ENCODE measurements at regions not wholly inside any gene's neighbourhood (a gene's known extent, or its start where the extent isn't known, plus 50 kb on each side); places are given as distances from the start of the nearest gene placed in this dataset.
"Not testable (repeated sequence)": the region's sequence is repeated elsewhere in the genome, so short reads cannot be mapped to it uniquely, and the experiment has no call there.

DNA sequence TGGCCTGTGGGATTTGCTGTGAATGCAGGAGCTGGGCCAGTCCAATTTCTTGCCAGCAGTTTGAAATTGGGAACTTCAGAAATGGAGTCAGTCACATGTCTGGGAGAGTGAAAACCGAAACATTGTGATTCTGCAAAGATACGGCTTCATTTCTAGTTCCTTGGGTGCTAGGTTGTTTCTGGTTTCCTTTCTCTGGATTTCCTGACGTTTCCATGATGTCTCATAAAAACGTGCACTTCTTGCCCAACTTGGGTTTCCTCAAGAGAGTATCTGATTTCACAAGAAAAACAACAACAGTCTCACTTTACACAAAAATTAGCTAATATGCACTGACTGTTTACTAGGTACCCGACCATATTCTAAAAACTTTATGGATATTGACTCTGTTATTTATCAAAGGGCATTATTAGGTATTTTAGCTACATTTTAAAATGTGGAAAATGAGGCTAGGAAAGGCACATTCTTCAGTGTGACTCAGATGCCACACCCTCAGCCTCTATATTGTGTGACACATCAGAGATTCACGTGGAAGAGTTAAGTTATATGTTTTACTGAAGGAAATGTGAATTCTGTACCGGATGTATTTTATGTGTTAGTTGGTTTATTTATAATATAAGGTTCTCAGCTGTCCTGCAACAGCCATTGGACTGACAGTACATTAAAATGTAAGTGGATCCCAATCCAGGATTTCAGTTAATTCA lies 225.0 kb upstream of the PUDP start:
- 87% methylated on average over 4 of the region's 7 CpGs for WGBS (ENCODE audit: insufficient coverage)
- DNase-seq = no peak
- Histone ChIP-seq H3K36me3 (ENCODE audit: control insufficient read depth in 4 of 4, insufficient read depth in 4 of 4, low read length in 3 of 4) (no peaks in the 10 kb centered on the region), H3K27ac (ENCODE audit: insufficient read depth in 1 of 2, low read depth in 1 of 2, low read length in 2 of 2, poor library complexity in 1 of 2, severe bottlenecking in 2 of 2) (no peak overlapping the region), H3K9me3 (ENCODE audit: control extremely low read depth in 1 of 5, control insufficient read depth in 4 of 5, insufficient read depth in 2 of 5, low read depth in 1 of 5, low read length in 4 of 5) (peaks cover 0 to 11% (median 3%) of the 10 kb centered on the region in 5 experiments), H3K4me3 (ENCODE audit: control insufficient read depth in 1 of 7, extremely low read depth in 1 of 7, insufficient read depth in 4 of 7, low read depth in 2 of 7, low read length in 6 of 7) (no peak overlapping the region), H3K27me3 (replicated peaks in 2 of 5; ENCODE audit: control insufficient read depth in 4 of 5, insufficient read depth in 5 of 5, low read length in 4 of 5) (no peaks in the 10 kb centered on the region), H3K4me1 (ENCODE audit: control extremely low read depth in 1 of 4, control insufficient read depth in 4 of 4, insufficient read depth in 4 of 4, low read length in 3 of 4) (no peaks in the 10 kb centered on the region)
- ChIA-PET CTCF (no interaction called here), POLR2A (no interaction called here)

GRCh38 chrX:7362111-7362510 lies 214.2 kb upstream of the PUDP start:
- POLR2A ChIA-PET = no interaction called here
- Histone ChIP-seq H3K27me3 (replicated peaks in 2 of 5; ENCODE audit: control insufficient read depth in 4 of 5, insufficient read depth in 5 of 5, low read length in 4 of 5) (no peaks in the 10 kb centered on the region), H3K9me3 (ENCODE audit: control extremely low read depth in 1 of 5, control insufficient read depth in 4 of 5, insufficient read depth in 2 of 5, low read depth in 1 of 5, low read length in 4 of 5) (no peaks in the 10 kb centered on the region), H3K4me3 (ENCODE audit: control insufficient read depth in 1 of 7, extremely low read depth in 1 of 7, insufficient read depth in 4 of 7, low read depth in 2 of 7, low read length in 6 of 7) (no peak overlapping the region), H3K4me1 (ENCODE audit: control extremely low read depth in 1 of 4, control insufficient read depth in 4 of 4, insufficient read depth in 4 of 4, low read length in 3 of 4) (no peaks in the 10 kb centered on the region), H3K36me3 (ENCODE audit: control insufficient read depth in 4 of 4, insufficient read depth in 4 of 4, low read length in 3 of 4) (no peaks in the 10 kb centered on the region), H3K27ac (ENCODE audit: insufficient read depth in 1 of 2, low read depth in 1 of 2, low read length in 2 of 2, poor library complexity in 1 of 2, severe bottlenecking in 2 of 2) (no peak overlapping the region)
- CTCF ChIA-PET = no interaction called here
- WGBS (ENCODE audit: insufficient coverage) = 97% methylated on average over 2 of the region's 2 CpGs
- no peak for DNase-seq

- no peaks in the 10 kb centered on the region for H3K36me3 ChIP-seq (ENCODE audit: control insufficient read depth in 4 of 4, insufficient read depth in 4 of 4, low read length in 3 of 4)
- DNase-seq = no peak
- no peaks in the 10 kb centered on the region for H3K27me3 ChIP-seq (replicated peaks in 2 of 5; ENCODE audit: control insufficient read depth in 4 of 5, insufficient read depth in 5 of 5, low read length in 4 of 5)
- H3K27ac ChIP-seq (ENCODE audit: insufficient read depth in 1 of 2, low read depth in 1 of 2, low read length in 2 of 2, poor library complexity in 1 of 2, severe bottlenecking in 2 of 2) = no peak overlapping the region
- WGBS (ENCODE audit: insufficient coverage) = no CpG with 5 or more reads among the region's 1 CpG
- ChIA-PET CTCF (no interaction called here), POLR2A (no interaction called here)
- no peaks in the 10 kb centered on the region for H3K4me1 ChIP-seq (ENCODE audit: control extremely low read depth in 1 of 4, control insufficient read depth in 4 of 4, insufficient read depth in 4 of 4, low read length in 3 of 4)
- no peak overlapping the region for H3K4me3 ChIP-seq (ENCODE audit: control insufficient read depth in 1 of 7, extremely low read depth in 1 of 7, insufficient read depth in 4 of 7, low read depth in 2 of 7, low read length in 6 of 7)
- no peaks in the 10 kb centered on the region for H3K9me3 ChIP-seq (ENCODE audit: control extremely low read depth in 1 of 5, control insufficient read depth in 4 of 5, insufficient read depth in 2 of 5, low read depth in 1 of 5, low read length in 4 of 5)
These were observed 204.0 kb upstream of the PUDP start for GRCh38 chrX:7351926-7352325.

DNA sequence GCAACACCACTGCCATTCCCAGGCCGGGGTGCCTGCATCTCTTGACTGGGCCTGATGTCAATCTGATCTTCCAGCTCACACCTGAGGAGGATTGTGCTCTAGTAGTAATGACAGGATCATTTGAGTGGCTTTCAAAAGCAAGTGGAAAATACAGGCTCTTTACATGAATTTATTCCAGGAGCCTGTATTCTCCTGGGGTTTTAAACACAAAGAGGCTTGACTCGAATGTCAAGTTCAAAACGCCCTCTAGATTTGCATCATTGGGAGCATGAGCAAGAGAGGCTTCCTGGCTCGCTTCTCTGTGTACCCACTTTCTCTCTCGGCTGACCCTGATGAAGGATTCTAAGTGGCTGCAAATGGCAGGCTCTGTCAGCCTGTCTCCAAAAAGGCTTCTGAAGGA lies 199.5 kb upstream of the PUDP start:
- no peaks in the 10 kb centered on the region for H3K36me3 ChIP-seq (ENCODE audit: control insufficient read depth in 4 of 4, insufficient read depth in 4 of 4, low read length in 3 of 4)
- WGBS (ENCODE audit: insufficient coverage) = 85% methylated on average over 4 of the region's 5 CpGs
- no peak overlapping the region for H3K4me3 ChIP-seq (ENCODE audit: control insufficient read depth in 1 of 7, extremely low read depth in 1 of 7, insufficient read depth in 4 of 7, low read depth in 2 of 7, low read length in 6 of 7)
- H3K4me1 ChIP-seq (ENCODE audit: control extremely low read depth in 1 of 4, control insufficient read depth in 4 of 4, insufficient read depth in 4 of 4, low read length in 3 of 4) = no peaks in the 10 kb centered on the region
- no peak overlapping the region for H3K27ac ChIP-seq (ENCODE audit: insufficient read depth in 1 of 2, low read depth in 1 of 2, low read length in 2 of 2, poor library complexity in 1 of 2, severe bottlenecking in 2 of 2)
- DNase-seq = no peak
- POLR2A ChIA-PET = no interaction called here
- CTCF ChIA-PET = no interaction called here
- no peaks in the 10 kb centered on the region for H3K27me3 ChIP-seq (replicated peaks in 2 of 5; ENCODE audit: control insufficient read depth in 4 of 5, insufficient read depth in 5 of 5, low read length in 4 of 5)
- H3K9me3 ChIP-seq (ENCODE audit: control extremely low read depth in 1 of 5, control insufficient read depth in 4 of 5, insufficient read depth in 2 of 5, low read depth in 1 of 5, low read length in 4 of 5) = no peaks in the 10 kb centered on the region

DNA sequence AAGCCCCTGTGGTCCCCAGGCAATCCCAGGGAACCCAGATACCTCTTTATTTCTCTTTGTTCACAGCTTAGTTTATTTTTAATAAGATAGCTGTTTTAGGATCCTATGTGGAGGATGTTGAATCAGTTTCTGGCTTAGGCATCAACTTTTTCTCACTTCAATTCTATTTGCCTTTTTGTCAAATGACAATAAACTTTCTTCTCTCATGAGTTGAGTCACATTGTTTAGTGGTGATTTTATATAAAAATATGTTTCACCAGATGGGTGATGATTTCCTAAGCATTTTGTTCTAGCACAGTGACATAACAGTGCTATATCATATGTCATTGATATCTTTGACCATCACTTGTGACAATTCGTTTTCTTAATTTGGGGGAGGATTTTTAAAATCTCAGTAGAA lies 198.1 kb upstream of the PUDP start:
- CTCF ChIA-PET = no interaction called here
- H3K36me3 ChIP-seq (ENCODE audit: control insufficient read depth in 4 of 4, insufficient read depth in 4 of 4, low read length in 3 of 4) = no peaks in the 10 kb centered on the region
- DNase-seq = no peak

DNA sequence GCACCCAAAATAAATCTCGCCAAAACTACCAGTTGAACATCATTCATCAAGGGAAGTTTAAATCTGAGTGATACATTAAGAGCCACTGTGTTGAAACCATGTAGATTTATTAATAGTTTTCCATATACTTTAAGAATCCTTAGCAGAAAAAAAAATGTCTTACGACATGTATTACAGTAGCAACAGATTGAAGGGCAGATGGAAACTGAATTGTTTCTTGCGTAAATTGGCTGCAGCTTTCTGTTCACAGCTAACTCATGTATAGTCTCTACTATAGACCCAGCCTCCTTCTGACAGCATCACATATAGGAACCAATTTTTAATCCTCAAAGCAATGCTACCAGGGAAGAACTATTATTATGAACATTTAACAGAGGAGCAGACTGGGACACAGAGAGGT lies 195.2 kb upstream of the PUDP start:
- H3K27ac ChIP-seq (ENCODE audit: insufficient read depth in 1 of 2, low read depth in 1 of 2, low read length in 2 of 2, poor library complexity in 1 of 2, severe bottlenecking in 2 of 2) = no peak overlapping the region
- CTCF ChIA-PET = no interaction called here
- H3K27me3 ChIP-seq (replicated peaks in 2 of 5; ENCODE audit: control insufficient read depth in 4 of 5, insufficient read depth in 5 of 5, low read length in 4 of 5) = no peaks in the 10 kb centered on the region
- POLR2A ChIA-PET = no interaction called here
- H3K4me1 ChIP-seq (ENCODE audit: control extremely low read depth in 1 of 4, control insufficient read depth in 4 of 4, insufficient read depth in 4 of 4, low read length in 3 of 4) = no peaks in the 10 kb centered on the region
- WGBS (ENCODE audit: insufficient coverage) = no CpG with 5 or more reads among the region's 3 CpGs
- H3K9me3 ChIP-seq (ENCODE audit: control extremely low read depth in 1 of 5, control insufficient read depth in 4 of 5, insufficient read depth in 2 of 5, low read depth in 1 of 5, low read length in 4 of 5) = peaks cover 0 to 1% (median 0%) of the 10 kb centered on the region in 5 experiments
- H3K4me3 ChIP-seq (ENCODE audit: control insufficient read depth in 1 of 7, extremely low read depth in 1 of 7, insufficient read depth in 4 of 7, low read depth in 2 of 7, low read length in 6 of 7) = no peak overlapping the region
- no peak for DNase-seq
- H3K36me3 ChIP-seq (ENCODE audit: control insufficient read depth in 4 of 4, insufficient read depth in 4 of 4, low read length in 3 of 4) = no peaks in the 10 kb centered on the region

More for the DNA sequence above, 198.1 kb upstream of the PUDP start:
- H3K4me1 ChIP-seq (ENCODE audit: control extremely low read depth in 1 of 4, control insufficient read depth in 4 of 4, insufficient read depth in 4 of 4, low read length in 3 of 4) = no peaks in the 10 kb centered on the region
- POLR2A ChIA-PET = no interaction called here
- no peaks in the 10 kb centered on the region for H3K9me3 ChIP-seq (ENCODE audit: control extremely low read depth in 1 of 5, control insufficient read depth in 4 of 5, insufficient read depth in 2 of 5, low read depth in 1 of 5, low read length in 4 of 5)
- no CpG with 5 or more reads among the region's 1 CpG for WGBS (ENCODE audit: insufficient coverage)
- no peak overlapping the region for H3K4me3 ChIP-seq (ENCODE audit: control insufficient read depth in 1 of 7, extremely low read depth in 1 of 7, insufficient read depth in 4 of 7, low read depth in 2 of 7, low read length in 6 of 7)
- H3K27me3 ChIP-seq (replicated peaks in 2 of 5; ENCODE audit: control insufficient read depth in 4 of 5, insufficient read depth in 5 of 5, low read length in 4 of 5) = no peaks in the 10 kb centered on the region
- no peak overlapping the region for H3K27ac ChIP-seq (ENCODE audit: insufficient read depth in 1 of 2, low read depth in 1 of 2, low read length in 2 of 2, poor library complexity in 1 of 2, severe bottlenecking in 2 of 2)

- H3K9me3 ChIP-seq (ENCODE audit: control extremely low read depth in 1 of 5, control insufficient read depth in 4 of 5, insufficient read depth in 2 of 5, low read depth in 1 of 5, low read length in 4 of 5); DNase-seq; H3K4me3 ChIP-seq (ENCODE audit: control insufficient read depth in 1 of 7, extremely low read depth in 1 of 7, insufficient read depth in 4 of 7, low read depth in 2 of 7, low read length in 6 of 7); CTCF ChIA-PET; POLR2A ChIA-PET; H3K27me3 ChIP-seq (replicated peaks in 2 of 5; ENCODE audit: control insufficient read depth in 4 of 5, insufficient read depth in 5 of 5, low read length in 4 of 5); H3K4me1 ChIP-seq (ENCODE audit: control extremely low read depth in 1 of 4, control insufficient read depth in 4 of 4, insufficient read depth in 4 of 4, low read length in 3 of 4); H3K27ac ChIP-seq (ENCODE audit: insufficient read depth in 1 of 2, low read depth in 1 of 2, low read length in 2 of 2, poor library complexity in 1 of 2, severe bottlenecking in 2 of 2); H3K36me3 ChIP-seq (ENCODE audit: control insufficient read depth in 4 of 4, insufficient read depth in 4 of 4, low read length in 3 of 4): not testable (repeated sequence)
- WGBS (ENCODE audit: insufficient coverage) = no CpG with 5 or more reads among the region's 2 CpGs
These were observed 187.9 kb upstream of the PUDP start for GRCh38 chrX:7335816-7336362.

Measured in common myeloid progenitor, CD34-positive (primary cell).